ENCODE measurements at regions not wholly inside any gene's neighbourhood (a gene's known extent, or its start where the extent isn't known, plus 50 kb on each side); places are given as distances from the start of the nearest gene placed in this dataset.

DNA sequence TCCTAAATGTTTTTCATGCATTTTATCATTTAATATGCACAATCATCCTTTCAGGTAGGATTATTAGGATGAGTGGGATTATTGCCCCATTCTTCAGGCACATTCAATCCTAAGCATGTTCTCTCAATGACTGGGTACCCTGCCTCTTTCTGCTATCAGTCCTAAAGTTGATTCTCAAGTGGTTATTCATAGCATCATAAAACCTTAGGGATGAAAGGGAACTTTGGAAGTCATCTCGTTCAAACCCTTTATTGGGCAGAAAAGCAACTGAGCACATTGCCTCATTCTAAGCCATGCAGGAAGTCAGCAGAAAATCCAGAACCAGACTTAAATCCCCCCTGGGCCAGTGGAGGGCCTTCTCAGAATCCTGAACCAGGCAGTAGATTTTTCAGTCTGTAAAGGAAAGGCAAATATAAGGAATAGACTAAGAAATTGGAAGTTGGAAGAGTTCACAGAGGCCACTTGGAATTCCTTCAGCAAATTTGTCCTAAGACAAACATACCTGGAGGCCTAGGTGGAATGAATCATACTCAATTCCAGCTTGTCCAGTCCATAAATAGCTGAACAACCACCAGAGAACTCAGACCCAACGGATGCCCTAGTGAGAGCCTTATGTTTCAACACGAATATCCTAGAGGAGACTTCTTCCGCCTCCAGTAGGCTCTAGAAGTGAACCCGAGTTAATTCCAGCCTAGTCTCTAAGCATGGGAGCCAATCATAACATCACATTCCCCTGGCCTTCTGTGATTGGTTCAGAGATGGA lies 62.7 kb downstream of the IRX6 start:
- no peak for TF ChIP-seq RCOR1 (IDR thresholded peaks at IDR 0.05; ENCODE audit: low read length)
- no peak for TF ChIP-seq GATA2 (CRISPR knock-in tag; IDR thresholded peaks at IDR 0.05)
- TF ChIP-seq JUND (IDR thresholded peaks at IDR 0.05) = no peak
- no peak for TF ChIP-seq EZH2phosphoT487 (IDR thresholded peaks at IDR 0.05; ENCODE audit: borderline replicate concordance, low read depth)
- no peak for TF ChIP-seq TEAD4 (IDR thresholded peaks at IDR 0.05; ENCODE audit: borderline replicate concordance, insufficient read depth)
- no peak for TF ChIP-seq GABPA (IDR thresholded peaks at IDR 0.05; ENCODE audit: low read depth)
- no peak for TF ChIP-seq MAX (IDR thresholded peaks at IDR 0.05; ENCODE audit: low read depth)
- no peak for TF ChIP-seq REST (IDR thresholded peaks at IDR 0.05; ENCODE audit: low read depth, low read length)
- no peak for TF ChIP-seq CHD2 (IDR thresholded peaks at IDR 0.05; ENCODE audit: low read length, partially characterized antibody)
- no peak for TF ChIP-seq PBX3 (IDR thresholded peaks at IDR 0.05)
- TF ChIP-seq, protein P1, sequence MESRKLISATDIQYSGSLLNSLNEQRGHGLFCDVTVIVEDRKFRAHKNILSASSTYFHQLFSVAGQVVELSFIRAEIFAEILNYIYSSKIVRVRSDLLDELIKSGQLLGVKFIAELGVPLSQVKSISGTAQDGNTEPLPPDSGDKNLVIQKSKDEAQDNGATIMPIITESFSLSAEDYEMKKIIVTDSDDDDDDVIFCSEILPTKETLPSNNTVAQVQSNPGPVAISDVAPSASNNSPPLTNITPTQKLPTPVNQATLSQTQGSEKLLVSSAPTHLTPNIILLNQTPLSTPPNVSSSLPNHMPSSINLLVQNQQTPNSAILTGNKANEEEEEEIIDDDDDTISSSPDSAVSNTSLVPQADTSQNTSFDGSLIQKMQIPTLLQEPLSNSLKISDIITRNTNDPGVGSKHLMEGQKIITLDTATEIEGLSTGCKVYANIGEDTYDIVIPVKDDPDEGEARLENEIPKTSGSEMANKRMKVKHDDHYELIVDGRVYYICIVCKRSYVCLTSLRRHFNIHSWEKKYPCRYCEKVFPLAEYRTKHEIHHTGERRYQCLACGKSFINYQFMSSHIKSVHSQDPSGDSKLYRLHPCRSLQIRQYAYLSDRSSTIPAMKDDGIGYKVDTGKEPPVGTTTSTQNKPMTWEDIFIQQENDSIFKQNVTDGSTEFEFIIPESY (IDR thresholded peaks at IDR 0.05; ENCODE audit: borderline replicate concordance, low read depth) = no peak
- TF ChIP-seq USF2 (IDR thresholded peaks at IDR 0.05; ENCODE audit: borderline replicate concordance, low read depth, low read length) = no peak
- no peaks in the 10 kb centered on the region for H3K9me2 ChIP-seq
- no peaks in the 10 kb centered on the region for H4K20me1 ChIP-seq (ENCODE audit: insufficient read depth)
- no peak overlapping the region for H3K4me3 ChIP-seq (ENCODE audit: low read depth in 2 of 2, low read length in 1 of 2)
- POLR2A ChIA-PET = no interaction called here
- H3K9me3 ChIP-seq = no peaks in the 10 kb centered on the region
- H3K79me2 ChIP-seq (ENCODE audit: insufficient read depth) = no peaks in the 10 kb centered on the region
- WGBS (ENCODE audit: low lambda C conversion rate) = 33% methylated on average over 5 of the region's 5 CpGs
- no peak for DNase-seq
- no peak overlapping the region for H2AFZ ChIP-seq (ENCODE audit: low read depth)
- no peaks in the 10 kb centered on the region for H3K36me3 ChIP-seq (replicated peaks in 1 of 2; ENCODE audit: control insufficient read depth in 1 of 2, insufficient read depth in 2 of 2, low read length in 1 of 2)
- CTCF ChIA-PET = no interaction called here
- H3K4me1 ChIP-seq (ENCODE audit: control insufficient read depth in 1 of 2, insufficient read depth in 2 of 2, low read depth in 1 of 2, low read length in 1 of 2) = no peaks in the 10 kb centered on the region
- no peaks in the 10 kb centered on the region for H3K27me3 ChIP-seq (ENCODE audit: insufficient read depth)
- no peak overlapping the region for H3K4me2 ChIP-seq
- H3K27ac ChIP-seq (ENCODE audit: low read depth in 2 of 2, low read length in 1 of 2) = no peak overlapping the region
- no peaks in the 10 kb centered on the region for H3F3A ChIP-seq (replicated peaks; ENCODE audit: insufficient read depth)
- no peak overlapping the region for H3K9ac ChIP-seq
